Sciatic nerve (tissue), 2 donors: ENCODE measurements at regions not wholly inside any gene's neighbourhood (a gene's known extent, or its start where the extent isn't known, plus 50 kb on each side); places are given as distances from the start of the nearest gene placed in this dataset.

Experiments used
- ATAC-seq: fragments of 200-7000 bp; cut with Tn5 transposase; one replicate; pipeline ENCODE4 v1.9.1; 2020; ENCODE audit warnings: mild to moderate bottlenecking, moderate library complexity
- DNase-seq: peaks from one replicate; pipeline ENCODE4 v3.0.0-alpha.2; 2020; ENCODE audit warnings: low spot score
- intact Hi-C: fragments of 100-400 bp; cut with DNase I; formaldehyde crosslinking; loops from one replicate; pipeline ENCODE4 v1.14.2; 2022
- donor health status: DM: no; HTN: no; CAD: no.
- donor health status: DM: no; HTN: no; CAD: no.

DNA sequence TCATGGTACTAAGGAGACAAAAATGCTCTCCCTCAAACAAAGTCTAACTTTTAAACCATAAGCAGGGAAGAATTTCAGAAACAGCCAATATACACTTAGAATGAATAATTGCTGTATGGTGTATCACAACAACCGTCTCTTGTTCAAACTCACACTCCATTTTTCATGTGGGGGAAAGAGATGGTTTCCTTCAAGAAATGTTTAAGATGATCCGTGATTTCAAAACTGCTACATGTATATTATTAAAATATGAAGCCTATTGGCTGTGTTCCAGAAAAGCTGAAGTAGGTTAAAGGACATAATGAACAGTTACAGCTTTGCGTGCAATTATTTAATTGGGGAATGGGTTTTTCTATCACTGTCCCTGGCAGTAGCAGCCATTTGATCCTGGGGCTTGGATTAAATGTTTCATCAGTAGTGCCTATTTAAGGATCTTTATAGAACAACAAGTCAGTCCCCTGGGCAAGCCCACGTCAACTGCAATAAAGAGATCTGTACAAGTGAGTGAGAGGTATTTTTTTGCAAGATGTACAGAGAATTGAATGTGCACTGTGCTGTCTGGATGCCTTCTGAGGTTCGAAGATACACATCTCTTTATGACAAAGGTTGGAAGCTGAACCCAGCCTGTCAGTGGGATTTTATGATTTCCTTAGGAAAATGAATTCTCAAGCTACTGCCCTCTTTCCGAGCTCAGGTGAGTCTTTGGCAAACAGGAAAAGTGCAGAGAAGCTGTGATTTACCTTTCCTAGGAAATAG is 337.2 kb upstream of the RARB start:
- intact Hi-C loops = no loop called here
- DNase-seq (no peak), ATAC-seq (no peak)

DNA sequence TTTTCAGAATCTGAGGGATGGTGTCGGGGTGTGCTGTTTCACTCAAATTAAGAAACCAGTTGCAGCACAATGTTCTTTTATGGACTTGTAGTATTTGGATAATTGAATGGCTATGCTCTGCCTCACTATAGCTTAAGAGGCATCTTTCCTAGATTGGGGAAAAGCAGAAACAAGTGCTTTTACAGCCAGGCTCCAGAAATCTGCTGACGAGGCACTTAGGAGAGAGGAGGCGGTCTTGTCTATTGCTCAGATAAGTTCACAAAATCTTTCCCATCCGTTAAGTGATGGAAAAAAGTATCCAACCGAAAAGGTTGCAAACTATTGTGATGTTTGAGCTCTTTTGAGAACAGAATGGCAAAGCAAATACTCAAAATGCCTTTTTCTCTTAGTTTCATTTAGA is 336.1 kb upstream of the RARB start:
- no peak for ATAC-seq
- DNase-seq = no peak
- intact Hi-C loops = no loop called here

DNA sequence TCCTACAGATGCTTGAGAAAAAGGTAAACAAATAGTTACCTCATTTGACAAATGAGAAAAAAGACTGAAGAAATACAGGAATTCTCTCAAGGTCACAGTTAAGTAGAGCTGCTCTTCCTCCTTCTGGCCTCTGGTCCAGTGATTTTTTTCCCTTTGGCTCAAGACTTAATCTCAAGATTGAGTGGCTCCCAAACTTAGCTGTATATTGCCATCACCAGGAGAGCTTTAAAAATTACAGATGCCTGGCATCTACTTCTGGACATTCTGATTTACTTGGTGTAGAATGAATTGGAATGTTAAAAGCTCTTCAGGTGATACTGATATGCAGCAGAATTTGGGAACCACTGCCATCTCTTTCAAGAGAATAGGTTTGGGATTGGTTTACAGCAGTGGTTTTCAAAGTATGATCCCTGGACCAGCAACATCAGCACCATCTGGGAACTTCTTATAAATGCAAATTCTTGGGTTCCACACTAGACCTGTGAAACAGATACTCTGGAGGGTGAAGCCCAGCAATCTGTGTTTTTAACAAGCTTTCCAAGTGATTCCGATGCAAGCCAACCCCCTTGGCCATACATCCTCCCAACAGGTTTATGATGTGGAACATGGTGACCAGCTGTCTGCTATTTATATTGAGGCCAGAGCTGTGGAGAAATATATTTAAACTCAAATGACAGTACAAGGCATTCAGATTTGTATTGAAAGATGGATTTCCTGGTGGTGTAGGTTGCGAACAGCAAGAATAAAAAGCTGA is 333.0 kb upstream of the RARB start:
- DNase-seq (no peak), ATAC-seq (peak; percentile 42)
- intact Hi-C loops = no loop called here

DNA sequence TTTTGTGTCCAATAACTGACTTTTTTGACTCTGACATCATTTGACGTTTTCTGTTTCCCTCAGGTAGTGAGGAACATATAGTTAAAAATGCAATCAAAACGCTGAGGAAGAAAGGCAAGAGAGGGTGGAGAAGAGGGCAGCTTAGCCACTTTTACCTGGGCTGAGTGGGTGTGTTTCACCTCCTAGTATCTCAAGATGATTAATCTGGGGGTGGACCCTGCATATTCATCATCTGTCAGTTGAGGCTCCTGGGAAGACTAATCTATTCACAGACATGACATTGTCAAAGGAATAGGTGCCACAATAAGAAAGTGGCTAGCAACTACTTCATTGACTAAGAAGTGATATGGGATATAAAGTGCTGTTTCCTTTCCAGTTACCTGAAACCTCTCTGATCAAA is 331.5 kb upstream of the RARB start:
- intact Hi-C loops = no loop called here
- ATAC-seq = no peak
- no peak for DNase-seq

DNA sequence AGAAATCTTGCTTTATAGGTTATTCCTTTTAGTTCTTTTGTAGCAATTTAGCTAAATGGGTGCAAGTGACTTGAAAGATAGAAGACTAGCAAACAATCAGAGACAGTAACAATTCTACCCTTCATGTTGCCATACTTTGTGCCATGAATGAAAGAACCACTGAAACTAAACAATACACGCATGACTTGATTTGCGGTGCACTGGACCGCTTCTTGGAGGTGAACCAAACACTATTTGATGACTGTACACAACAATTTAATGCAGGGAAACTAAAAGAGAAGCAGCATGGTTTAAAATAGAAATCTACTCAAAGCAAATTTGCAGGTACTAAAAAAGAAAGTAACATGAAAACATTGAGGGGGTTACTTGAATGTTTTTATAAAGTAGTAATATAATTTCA is 331.0 kb upstream of the RARB start:
- intact Hi-C loops = no loop called here
- DNase-seq (no peak), ATAC-seq (no peak)

DNA sequence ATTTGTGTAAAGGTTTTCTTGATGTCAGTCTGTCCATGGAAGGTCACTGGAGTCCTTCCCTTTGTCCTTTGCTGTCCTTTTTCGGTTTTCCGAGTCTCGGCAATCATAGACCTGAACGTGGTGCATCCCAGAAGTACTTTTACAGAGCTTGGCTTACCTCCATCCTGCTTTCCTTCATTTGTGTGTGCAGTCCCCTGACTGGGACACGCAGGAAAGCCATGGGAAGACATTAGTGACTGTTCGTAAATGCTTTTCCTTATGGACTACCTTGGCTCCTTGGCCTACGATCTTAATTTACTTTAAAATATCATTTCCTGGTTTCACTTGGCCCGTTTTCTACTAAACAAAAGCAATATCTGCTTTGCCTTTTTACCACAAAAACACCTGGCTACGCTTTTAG is 328.4 kb upstream of the RARB start:
- DNase-seq (no peak), ATAC-seq (no peak)
- intact Hi-C loops = no loop called here

DNA sequence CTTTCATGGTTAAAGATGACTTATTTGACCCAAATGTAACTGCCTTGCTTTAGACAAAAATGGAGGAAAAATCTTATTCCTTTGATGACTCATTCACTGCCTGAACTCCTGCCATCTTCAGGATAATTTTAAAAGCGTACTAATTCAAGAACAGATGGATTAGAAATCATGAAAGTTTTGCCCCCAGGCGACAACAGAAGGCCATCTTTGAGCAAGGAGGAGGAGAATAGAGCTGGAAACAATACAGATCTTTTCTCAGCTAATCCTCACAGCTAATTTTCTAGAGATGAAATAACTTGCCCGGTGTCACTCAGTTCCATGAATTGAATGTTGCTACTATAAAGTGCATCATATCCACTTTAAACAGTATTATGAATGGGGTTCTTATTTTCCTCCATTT is 324.7 kb upstream of the RARB start:
- intact Hi-C loops = no loop called here
- ATAC-seq (no peak), DNase-seq (no peak)

DNA sequence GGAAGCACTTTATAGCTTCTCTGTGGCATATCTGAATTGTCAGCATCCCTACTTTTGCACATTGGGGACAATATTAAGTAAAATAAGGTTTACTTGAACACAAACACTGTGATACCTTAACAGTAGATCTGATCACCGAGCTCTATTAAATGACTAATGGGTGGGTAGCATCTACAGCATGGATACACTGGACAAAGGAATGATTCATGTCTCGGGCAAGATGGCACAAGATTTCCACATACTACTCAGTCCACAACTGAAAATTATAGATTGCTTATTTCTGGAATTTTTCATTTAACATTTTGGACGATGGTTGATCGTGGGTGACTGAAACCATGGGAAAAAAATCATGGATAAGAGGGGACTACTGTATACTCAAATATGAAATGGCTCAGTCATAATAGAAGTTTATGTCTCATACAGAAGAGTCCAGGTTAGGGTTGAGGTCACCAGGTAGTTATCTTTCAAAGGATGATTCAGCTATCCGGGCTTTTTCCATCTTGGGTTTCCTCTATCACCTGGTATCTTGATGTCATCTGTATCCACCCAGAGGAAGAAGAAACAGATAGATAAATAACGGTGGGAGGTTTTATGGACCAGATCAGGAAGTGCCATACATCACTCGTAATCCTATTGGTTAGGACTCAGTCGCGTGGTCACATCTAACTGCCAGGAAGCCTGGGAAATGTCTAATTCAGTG is 320.0 kb upstream of the RARB start:
- no peak for ATAC-seq
- intact Hi-C loops = no loop called here
- no peak for DNase-seq

DNA sequence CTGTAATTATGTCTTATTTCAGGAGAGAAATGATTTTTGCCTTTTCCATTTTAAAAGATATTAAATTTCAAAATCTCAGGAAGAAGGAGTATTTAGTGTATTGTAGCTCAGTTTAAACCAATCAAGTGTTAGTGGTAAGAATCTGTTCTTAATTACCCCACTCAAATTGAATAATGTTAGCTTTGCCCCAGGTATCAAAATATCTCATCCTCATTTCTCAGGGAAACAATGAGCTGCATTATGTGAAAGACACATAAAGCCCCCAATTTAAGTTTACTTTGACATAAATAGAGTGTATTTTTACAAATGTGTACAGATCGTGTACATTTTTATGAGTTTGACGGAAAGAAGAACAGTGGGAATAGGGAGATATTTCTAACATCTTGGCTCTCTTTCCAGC is 317.4 kb upstream of the RARB start:
- no peak for DNase-seq
- no peak for ATAC-seq
- intact Hi-C loops = no loop called here

DNA sequence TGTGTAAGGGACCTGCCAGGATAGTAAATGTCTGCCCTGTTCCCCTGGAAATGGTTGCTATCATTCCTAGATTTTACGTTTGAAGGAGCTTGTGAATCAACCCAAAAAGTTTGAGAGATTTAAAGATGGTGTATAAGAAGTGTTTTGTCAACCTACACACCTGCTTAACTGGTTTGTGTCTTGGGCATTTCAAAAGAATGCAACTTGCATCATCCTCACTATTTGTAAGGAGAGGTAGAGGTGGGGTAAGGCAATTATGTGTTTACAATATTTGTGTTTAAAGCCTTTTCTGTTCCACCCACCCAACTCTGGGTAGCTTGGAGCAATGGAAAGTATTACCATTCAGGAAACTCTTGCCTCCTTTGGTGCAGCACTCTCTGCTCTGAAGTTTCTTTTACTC is 314.2 kb upstream of the RARB start:
- ATAC-seq = no peak
- no peak for DNase-seq
- intact Hi-C loops = no loop called here

DNA sequence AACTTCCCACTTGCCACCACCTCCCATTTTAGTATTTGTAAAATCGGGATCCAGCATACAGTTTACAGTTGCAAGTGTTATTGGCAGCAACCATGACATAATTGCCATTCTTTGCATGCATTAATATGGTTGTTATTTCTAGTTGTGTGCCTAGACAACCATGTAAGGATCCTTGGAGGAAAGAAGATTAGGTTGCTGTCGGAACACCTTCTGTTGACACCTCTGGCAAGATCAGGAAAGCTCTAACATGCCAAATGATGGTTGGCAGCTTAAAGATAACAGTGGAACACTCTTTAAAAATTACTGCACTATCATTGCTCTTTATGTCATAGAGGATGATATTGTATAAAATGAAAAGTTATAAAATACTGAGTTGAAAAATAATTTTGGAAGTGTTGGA is 313.5 kb upstream of the RARB start:
- ATAC-seq (no peak), DNase-seq (no peak)
- intact Hi-C loops = no loop called here

DNA sequence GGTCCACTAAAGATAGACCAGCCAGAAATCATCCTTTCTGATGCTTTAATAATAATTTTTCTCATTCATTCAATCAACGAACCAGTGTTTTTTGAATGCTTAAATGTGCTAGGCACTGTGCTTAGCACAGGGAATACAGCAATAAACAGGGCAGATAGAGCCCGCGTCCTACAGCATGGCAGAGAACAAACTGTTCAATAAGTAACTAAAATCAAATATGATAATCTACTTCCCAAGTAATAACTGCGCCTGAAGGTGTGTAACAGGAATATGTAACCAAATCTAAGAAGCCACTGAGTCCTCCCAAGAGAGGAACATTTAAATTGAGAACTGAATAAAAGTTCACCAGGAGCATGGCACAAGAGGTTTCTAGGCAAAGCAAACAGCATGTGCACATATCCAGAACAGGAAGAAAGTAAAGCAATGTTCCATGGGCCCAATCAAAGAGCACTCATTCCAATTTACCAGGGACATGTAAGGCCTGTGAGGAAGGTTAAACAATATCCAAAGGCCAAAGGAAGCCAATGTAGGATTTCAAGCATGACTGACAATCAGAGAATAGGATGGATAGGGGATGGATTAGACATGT is 311.0 kb upstream of the RARB start:
- intact Hi-C loops = no loop called here
- ATAC-seq (no peak), DNase-seq (no peak)

DNA sequence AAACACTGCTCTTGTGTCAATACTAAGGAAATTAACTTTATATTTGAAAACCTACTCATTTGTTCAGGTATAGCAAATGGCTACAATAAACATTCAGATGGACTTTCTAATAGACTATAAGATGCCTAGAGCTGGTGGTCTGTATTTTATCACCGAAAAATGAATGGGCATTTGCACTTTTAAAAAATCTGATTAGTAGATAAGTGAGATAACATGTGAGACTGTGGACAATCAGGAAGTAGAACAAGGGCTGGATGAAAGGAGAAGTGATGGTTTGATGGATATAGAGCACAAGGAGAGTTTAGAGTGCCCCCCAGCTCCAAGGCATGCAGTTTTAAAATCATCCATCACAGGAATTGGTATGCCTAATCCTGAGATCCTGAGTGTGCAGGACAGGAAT is 308.4 kb upstream of the RARB start:
- ATAC-seq (no peak), DNase-seq (no peak)
- intact Hi-C loops = no loop called here

DNA sequence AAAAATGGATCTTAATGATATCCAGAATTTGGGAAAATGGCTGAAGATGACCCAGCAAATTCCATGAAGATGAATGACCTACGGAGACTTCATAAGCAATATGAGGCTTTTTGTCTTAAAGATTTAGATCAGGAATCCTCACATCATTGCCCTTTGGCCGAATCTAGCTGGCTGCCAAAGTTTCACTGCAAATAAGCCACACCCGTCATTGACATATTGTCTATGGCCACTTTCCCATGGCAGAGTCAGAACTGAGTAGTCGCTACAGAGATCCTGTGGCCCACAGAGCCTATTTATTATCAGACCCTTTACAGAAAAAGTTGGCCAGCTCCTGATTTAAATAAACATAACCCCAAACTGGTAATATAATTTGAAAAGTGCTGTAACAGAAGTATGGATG is 307.4 kb upstream of the RARB start:
- DNase-seq (no peak), ATAC-seq (no peak)
- intact Hi-C loops = no loop called here

DNA sequence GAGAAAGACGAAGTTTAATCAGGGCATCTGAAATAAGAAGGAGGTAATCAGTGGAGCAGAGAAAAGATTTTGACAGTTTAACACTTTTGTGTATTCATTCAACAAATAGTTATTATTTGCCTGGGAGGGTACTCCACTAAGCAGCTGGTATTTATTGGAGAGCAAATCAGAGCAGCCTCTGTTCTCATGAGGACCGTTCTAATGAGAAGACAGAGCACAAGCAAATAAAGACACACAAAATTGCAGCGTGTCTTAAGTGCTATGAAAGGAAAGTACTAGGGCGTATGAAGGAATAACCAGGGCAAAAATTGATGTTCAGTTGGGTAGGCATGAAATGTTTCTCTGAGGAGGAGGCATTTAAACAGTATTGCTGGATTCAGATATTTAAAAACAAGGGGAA is 302.9 kb upstream of the RARB start:
- no peak for ATAC-seq
- no peak for DNase-seq
- intact Hi-C loops = no loop called here

DNA sequence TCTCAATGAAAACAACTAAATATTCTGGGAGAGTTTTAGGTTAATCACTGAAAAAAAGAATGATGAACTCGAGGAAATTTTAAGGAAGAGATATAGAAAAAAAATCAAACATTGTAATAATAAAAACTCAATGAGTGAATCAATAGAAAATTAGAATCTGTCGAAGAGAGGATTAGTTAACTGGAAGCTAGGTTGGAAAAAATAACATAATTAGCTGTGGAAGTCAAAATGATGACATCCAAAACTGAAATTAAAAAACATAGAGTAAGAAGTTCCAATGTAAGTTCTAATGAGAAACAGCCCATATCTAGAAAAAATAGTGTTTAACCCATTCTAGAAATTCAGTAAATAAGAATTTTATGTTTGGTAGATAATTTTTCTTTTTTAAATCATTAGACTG is 299.3 kb upstream of the RARB start:
- no peak for ATAC-seq
- intact Hi-C loops = no loop called here
- no peak for DNase-seq

DNA sequence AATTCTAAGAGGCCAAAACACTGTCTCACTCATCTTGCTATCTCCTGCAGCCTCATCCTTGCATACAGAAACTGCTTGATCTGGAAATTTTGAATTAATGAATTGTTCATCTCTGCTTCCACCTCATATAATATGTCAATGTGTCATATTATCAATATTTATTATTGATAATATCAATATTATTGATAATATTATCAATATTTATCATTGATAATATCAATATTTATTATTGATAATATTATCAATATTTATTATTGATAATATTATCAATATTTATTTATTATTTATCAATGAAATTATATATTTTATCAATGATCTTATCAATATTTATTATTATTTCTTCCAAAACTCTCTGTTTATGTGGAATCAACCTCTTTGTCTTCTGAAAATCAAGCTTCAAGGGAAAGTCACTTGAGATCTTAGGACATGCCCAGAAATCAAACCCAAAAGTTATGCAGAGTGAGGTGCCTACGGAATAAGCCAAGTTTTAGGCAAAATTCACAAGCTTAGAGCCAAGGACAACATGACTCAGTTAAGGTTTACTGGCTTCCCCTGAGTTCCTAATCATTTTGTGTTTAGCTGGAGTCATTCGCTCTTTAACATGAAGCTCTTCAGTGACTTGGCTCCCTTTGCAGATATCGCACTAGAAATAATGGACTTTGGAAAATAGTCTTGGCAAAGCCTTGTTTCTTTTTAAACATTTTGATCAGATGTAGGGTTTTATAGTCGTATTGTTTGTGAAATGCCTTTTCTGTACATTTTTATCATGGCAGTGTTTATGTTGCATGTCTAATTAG is 297.1 kb upstream of the RARB start:
- intact Hi-C loops = no loop called here
- DNase-seq = no peak
- ATAC-seq = no peak

DNA sequence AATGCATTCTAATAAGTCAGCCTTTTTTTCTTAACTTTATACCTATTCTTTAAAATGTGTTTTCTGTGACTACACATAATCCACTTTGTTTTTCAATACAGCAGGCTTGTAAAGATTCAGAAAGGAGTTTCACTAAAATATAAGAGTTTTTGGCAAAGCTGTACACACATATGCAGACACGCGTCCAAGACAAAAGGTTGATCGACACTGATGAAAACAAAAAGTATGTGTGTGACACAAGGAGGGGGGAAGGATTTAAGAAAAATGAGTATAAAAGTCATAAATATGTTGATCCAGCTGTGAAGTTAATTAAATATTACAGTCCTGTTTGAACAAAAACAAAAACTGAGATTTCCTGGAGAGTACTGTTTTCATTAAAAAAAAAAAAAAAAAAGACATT is 294.5 kb upstream of the RARB start:
- intact Hi-C loops = no loop called here
- ATAC-seq = no peak
- DNase-seq = no peak

DNA sequence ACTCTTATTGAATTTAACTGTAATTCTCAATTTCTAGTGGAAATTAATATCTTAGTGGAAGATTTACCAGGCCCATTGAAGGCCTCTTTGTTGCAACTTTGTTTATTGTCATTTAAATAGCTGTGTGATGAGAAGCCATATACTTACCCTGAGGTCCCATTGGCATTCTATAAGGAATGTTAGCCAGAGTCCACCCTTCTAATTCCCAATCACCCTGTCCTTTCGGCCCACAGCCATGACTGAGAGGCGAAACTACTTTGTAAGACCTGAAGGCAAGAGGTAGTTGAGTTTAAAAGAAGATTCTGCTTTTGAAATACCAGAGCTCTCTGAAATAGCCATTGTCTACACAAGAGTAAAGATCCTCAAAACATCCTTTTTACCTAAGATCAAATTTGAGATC is 290.5 kb upstream of the RARB start:
- intact Hi-C loops = no loop called here
- DNase-seq = no peak
- ATAC-seq = no peak
